NK-92 treated with Interleukin-12 subunit alpha and Interleukin-12 subunit beta, amount 100 ng/mL, for 24 hours (cell line): ENCODE measurements at regions not wholly inside any gene's neighbourhood (a gene's known extent, or its start where the extent isn't known, plus 50 kb on each side); places are given as distances from the start of the nearest gene placed in this dataset.
A peak's percentile ranks its signal among the peaks of the same experiment; 100 is the strongest.
"Not testable (repeated sequence)": the region's sequence is repeated elsewhere in the genome, so short reads cannot be mapped to it uniquely, and the experiment has no call there.

ENCODE experiments used
- DNase-seq: peaks from one replicate; lab custom pipeline; 2025; lab: John Stamatoyannopoulos, UW

DNA sequence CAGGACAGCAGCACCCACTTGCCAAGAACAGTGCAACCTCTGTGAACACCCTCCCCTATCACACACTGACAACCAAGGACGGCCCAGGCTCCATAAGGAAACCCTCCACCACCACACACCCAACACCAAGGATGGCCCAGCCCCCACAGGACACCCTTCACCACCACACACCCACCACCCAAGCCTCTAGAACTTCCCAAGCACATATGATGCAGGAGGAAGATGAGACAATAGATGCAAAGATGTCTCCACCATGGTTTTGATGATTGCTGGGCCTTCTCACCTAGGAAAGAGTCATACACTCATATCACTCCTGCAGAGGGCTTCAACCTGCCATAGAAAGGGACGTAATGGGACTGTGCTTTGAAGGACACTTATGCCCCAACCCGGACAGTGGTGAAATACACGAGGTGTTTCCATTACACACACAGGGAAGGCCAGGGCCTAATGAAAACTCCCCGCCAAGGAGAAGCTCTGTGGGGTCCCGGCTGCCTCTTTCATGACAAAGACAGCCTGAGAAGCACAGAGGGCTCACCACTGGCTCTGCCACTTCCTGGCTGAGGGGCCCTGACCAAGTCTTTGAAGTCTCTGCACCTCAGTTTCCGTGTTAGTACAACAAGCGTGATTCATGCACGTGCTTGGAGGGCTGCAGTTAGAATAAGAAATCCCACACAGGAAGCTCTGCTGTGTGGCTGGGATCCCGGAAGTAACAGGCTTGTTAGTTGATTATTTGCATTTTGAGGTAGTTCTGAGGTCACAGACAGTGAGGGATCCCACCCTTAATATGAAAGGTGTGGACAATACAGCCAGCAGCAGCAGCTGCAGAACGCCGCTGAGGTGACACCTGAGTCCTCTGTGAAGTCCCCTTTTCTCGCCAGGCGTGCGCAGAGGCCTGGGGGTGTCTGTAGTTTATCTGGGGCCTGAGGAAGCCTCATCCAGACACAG lies 61.9 kb upstream of the ATP12A start:
- peak; percentile 92 for DNase-seq

DNA sequence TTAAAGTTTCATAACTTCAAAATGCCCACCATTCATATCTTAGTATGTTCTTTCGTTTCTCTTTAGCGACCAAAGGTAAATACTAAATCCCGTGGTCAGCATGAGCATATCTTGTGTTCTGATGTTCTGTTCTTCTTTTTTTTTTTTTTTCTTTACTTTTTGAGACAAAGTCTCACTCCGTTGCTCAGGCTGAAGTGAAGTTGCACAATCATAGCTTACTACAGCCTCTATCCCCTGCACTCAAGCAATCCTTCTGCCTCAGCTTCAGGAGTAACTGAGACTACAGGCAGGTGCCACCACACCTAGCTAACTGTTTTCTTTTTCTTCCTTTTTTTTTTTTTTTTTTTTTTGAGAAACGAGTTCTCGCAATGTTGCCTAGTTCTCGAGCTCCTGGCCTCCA lies 60.9 kb upstream of the ATP12A start:
- no peak for DNase-seq

DNA sequence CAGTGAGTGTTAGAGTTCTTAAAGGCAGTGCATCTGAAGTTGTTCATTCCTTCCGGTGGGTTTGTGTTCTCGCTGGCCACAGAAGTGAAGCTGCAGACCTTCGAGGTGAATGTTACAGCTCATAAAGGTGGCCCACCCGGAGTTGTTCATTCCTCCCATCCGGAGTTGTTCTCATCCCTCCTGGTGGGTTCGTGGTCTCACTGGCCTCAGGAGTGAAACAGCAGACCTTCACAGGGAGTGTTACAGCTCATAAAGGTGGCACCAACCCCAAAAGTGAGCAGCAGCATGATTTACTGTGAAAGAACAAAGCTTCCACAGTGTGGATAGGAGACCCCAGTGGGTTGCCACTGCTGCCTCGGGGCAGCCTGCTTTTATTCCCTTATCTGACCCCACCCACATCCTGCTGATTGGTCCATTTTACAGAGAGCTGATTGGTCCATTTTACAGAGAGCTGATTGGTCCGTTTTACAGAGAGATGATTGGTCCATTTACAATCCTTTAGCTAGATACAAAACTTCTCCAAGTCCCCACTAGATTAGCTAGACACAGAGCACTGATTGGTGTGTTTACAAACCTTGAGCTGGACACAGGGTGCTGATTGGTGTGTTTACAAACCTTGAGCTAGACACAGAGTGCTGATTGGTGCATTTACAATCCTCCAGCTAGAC lies 57.6 kb upstream of the ATP12A start:
- not testable (repeated sequence) for DNase-seq

DNA sequence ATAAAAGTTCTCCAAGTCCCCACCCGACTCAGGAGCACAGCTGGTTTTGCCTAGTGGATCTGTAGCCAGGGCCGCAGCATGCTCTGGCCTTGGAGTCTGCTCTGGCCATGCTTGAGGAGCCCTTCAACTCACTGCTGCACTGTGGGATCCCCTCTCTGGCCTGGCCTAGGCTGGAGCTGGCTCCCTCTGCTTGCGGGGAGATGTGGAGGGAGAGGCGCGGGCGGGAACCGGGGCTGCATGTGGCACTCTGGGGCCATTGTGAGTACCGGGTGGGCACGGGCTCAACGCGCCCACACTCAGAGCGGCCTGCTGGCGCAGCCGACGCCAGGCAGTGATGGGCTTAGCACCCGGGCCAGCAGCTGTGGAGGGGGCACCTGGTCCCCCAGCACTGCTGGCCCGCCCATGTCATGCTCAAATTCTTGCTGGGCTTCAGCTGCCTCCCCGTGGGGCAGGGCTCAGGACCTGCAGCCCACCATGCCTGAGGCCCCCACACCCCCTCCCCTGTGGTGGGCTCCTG lies 57.0 kb upstream of the ATP12A start:
- DNase-seq, result no peak

DNA sequence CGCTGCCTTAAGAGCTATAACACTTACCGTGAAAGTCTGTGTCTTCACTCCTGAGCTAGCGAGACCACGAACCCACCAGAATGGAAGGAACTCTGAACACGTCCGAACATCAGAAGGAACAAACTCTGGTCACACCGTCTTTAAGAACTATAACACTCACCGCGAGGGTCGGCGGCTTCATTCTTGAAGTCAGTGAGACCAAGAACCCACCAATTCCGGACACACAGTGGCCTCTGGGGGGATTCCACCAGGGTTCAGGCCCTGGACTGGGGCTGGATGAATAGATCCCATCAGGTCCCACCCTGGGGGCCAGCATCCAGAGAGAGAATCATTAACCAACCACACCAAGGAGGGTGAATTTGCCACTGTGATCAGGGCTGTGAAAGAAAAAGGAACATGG lies 55.8 kb upstream of the ATP12A start:
- no peak for DNase-seq

DNA sequence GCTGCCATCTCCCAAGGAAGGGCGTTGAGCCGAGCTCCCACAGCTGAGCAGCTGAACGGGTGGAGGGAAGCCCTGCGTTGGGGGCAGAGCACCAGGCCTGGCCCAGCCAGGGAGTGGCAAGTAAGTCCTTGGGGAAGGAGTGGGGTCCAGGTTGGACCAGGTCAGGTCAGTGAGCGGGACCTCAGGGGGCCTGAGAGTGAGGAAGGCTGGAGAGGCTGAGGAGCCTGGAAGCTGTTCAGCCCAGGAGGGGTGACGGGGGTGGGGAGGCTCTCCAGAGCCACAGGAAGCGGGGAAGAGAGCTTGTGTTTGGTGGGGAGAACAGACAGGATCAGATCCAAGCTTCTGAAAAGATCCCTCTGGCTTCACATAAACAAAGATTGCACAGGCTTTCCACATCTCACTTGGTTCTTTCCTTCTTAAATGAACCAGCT lies 55.4 kb upstream of the ATP12A start:
- no peak for DNase-seq

DNA sequence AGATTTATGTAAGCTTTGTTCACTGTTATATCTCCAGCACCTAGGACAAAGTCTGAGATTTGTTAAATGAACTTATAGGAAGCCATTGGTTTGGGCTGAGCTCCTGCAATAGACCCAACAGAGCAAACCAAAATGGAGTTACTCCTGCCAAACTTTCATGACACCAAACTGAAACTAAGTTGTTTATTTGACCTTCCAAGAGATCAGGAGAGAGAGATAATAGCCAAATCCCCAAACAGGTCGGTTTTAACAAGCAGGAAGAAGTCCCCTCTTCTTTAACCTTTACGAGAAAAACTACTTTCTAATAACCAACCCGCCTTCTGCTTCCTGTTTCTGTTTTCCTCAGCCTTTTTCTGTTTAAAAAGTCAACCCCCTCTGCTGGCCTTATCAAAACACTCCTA lies 54.9 kb upstream of the ATP12A start:
- DNase-seq, result no peak

DNA sequence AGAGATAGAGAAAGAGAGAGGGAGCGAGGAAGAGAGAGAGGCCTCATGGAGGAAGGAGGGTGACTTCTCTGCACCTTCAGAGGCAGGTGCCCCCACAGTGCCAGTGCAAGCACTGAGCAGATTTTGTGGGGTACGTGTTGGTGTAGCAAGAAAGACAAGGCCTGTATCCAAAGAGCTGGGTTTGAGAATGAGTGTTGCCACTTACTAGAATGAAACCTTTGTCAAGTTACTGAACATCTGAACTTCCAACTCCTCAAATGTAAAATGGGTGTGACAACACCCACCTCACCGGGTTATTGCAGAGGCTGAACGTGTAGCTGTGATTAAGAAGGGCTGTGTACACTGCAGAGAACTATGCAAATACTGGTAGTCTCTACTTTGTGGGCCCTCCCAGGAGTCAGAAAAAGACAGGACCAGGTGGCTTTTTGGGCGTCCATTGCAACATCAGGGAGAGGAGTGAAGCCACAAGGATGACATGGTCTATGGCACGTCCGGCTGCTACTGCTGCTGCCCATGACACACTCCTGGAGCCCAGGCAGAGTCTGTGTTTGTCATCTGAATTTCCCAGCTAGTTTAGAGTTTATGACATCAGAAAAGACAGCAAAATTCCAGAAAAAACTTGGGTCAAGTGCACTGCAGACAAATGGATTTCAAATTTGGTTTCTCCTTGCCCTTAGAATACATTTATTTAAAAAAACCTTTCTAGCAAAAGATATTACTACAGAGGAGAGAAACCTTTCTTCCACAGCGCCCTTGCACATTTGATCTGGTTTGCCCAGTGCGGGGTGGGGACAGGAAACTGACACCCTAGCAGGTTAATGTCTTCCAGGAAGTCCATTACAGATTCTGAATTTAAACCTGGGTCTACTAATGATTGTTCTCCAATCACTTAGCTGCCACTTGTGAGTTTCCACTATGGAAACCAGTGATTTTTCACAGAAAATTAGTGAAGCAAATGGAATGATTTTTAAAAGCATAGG lies 54.0 kb upstream of the ATP12A start:
- DNase-seq, result peak; percentile 44

DNA sequence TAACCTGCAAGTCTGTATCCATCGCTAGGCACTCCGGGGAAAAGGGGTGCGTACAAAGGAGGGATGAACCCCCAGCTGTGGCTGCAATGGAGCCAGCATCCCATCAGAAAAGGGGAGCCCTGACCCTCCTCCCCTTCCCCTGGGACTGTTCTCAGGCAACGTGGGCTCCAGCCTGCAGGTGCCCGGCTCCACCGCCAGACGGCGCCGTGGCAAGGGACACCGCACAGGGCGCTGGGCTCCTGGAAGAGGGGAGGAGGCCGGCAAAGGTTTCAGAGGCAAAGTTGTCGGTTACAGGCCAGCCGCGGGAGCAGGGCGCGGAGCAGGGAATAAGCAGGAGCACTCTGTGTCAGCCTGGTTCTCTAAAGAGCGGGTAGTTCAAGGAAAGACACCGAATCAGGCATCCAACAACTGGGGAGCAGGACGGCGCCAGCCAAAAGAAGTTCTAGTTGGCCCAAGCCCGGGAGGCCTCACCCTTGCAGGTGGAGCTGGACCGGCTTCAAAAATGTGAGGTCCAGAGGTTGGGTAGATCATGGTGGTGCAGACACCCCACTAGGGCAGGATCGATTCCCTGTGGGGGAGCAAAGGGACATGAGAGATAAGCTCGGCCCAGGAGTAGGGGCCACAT lies 53.0 kb upstream of the ATP12A start:
- no peak for DNase-seq

DNA sequence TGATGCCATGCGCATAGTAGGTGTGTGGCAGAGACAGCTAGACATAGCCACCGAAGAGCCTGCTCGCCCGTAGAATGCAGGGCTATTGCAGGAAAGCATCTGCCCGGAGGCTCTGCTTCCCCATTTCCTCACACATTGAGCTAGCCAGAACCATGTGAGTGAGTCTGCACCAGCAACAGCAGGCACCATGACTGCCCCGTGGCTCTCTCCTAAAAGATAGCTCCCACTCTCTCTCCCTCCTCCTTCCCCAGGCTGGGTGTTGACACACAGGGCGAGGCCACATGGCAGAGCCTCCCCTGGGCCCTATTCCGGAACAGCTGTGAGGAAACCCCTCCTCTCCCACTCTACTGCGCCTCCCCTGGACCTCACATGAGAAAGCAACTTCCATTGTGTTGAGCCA lies 52.3 kb upstream of the ATP12A start:
- DNase-seq, result no peak

DNA sequence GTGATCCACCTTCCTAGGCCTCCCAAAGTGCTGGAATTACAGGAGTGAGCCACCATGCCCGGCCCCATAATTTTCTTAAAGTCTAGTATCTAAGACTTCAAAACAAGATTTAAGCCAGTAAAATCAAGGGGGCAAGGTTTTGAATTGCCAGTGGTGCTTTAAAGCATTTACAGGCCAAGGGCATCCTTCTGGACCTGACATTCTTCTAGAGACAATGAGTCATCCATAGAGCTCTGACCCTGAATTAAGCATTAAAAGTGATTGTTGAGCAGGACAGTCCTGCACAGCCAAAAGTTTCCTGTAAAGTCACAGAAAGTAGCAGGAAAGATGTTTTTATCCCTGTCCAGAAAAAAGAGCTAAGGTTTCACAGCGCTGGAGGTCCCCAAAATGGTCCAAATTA lies 50.9 kb upstream of the ATP12A start:
- DNase-seq, result no peak

DNA sequence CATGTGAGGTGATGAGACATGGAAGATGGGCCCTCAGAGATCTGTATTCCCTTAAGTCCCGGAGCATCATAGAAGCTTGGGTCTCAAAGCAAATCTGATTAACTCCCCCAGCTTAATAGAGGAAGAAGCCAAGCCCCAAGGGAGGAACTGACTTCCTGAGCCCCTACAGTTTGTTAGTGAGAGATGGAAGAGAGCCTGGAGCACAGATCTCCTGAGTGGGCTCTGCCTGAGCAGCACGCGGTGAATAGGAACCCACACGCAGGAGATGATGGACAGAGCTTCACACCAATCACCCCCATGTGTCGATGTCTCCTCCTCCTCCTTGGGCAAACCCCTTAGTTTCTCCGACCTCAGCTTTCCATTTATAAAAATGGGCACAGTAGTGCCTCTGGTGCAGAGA lies 50.1 kb upstream of the ATP12A start:
- DNase-seq, result no peak
